ENCODE measurements at regions not wholly inside any gene's neighbourhood (a gene's known extent, or its start where the extent isn't known, plus 50 kb on each side); places are given as distances from the start of the nearest gene placed in this dataset.

DNA sequence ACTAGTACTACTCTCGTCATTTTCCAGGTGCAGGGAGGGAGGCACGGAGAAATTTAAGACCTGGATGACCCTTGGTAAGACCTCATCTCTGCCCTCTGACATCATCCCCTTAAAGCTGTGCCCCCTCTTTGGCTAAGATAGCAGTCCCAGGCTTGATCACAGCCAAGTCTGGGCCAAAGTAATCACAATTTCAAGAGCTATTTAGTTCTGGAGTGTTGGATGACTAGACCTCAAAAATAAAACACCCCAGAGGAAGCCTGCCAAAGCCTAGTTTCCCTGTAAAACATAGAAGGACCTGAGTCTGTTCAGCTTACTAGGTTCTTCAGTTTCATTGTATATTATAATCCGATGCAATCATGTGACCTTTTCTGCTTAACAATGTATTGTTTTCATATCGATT, 144.6 kb upstream of the ARHGEF9 start:
- TF ChIP-seq, protein P1, sequence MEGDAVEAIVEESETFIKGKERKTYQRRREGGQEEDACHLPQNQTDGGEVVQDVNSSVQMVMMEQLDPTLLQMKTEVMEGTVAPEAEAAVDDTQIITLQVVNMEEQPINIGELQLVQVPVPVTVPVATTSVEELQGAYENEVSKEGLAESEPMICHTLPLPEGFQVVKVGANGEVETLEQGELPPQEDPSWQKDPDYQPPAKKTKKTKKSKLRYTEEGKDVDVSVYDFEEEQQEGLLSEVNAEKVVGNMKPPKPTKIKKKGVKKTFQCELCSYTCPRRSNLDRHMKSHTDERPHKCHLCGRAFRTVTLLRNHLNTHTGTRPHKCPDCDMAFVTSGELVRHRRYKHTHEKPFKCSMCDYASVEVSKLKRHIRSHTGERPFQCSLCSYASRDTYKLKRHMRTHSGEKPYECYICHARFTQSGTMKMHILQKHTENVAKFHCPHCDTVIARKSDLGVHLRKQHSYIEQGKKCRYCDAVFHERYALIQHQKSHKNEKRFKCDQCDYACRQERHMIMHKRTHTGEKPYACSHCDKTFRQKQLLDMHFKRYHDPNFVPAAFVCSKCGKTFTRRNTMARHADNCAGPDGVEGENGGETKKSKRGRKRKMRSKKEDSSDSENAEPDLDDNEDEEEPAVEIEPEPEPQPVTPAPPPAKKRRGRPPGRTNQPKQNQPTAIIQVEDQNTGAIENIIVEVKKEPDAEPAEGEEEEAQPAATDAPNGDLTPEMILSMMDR (IDR thresholded peaks at IDR 0.05) = no peak
- TF ChIP-seq POLR2A (IDR thresholded peaks at IDR 0.05) = no peak
